ENCODE measurements at regions not wholly inside any gene's neighbourhood (a gene's known extent, or its start where the extent isn't known, plus 50 kb on each side); places are given as distances from the start of the nearest gene placed in this dataset.

DNA sequence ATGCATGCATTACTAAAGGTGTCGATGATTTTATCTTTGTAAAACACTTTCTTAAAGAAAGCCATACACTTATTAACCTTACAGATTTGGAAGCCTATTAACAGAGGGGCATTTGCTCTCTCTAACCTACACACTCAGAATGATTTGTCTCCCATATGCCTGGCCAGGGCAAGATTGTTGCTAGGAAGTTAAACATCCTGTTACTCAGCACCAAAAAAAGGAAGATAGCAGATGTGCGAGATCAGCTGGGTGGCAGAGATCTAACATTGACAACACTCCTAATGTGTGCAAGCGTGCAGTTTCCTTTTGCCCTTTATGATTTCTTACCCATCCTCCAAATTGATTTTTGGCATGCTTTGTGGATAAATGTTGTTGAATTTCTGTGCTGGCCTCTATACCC lies 73.9 kb upstream of the TMEM108 start:
- Histone ChIP-seq H3K79me1 (ENCODE audit: low read length) (no peaks in the 10 kb centered on the region), H3K18ac (ENCODE audit: low read length) (no peak overlapping the region), H3K4ac (ENCODE audit: low read depth, low read length) (no peak overlapping the region), H3K23ac (ENCODE audit: low read length) (no peak overlapping the region), H2AK5ac (ENCODE audit: low read length) (no peak overlapping the region), H3K79me2 (ENCODE audit: control insufficient read depth, insufficient read depth, low read length) (no peaks in the 10 kb centered on the region), H3K36me3 (ENCODE audit: control insufficient read depth, insufficient read depth, low read length) (no peaks in the 10 kb centered on the region), H3K56ac (ENCODE audit: low read length) (no peak overlapping the region), H4K5ac (ENCODE audit: low read length) (no peak overlapping the region), H3K27me3 (ENCODE audit: insufficient read depth, low read length, poor library complexity) (no peaks in the 10 kb centered on the region), H3K4me3 (ENCODE audit: low read length) (no peak overlapping the region), H2BK15ac (replicated peaks; ENCODE audit: low read depth) (no peak overlapping the region), H3K4me1 (ENCODE audit: control insufficient read depth, low read depth, low read length) (peaks cover 2% of the 10 kb centered on the region), H3K9ac (ENCODE audit: low read length) (no peak overlapping the region), H2BK120ac (ENCODE audit: low read depth, low read length) (no peak overlapping the region), H4K8ac (ENCODE audit: low read depth, low read length) (no peak overlapping the region), H2BK5ac (ENCODE audit: low read length) (no peak overlapping the region), H3K27ac (ENCODE audit: low read depth, low read length) (no peak overlapping the region), H3K4me2 (ENCODE audit: low read length) (no peak overlapping the region)
- DNase-seq: peak; percentile 42
- WGBS (ENCODE audit: extremely low coverage, insufficient coverage, low lambda C conversion rate): no CpG with 5 or more reads among the region's 3 CpGs

DNA sequence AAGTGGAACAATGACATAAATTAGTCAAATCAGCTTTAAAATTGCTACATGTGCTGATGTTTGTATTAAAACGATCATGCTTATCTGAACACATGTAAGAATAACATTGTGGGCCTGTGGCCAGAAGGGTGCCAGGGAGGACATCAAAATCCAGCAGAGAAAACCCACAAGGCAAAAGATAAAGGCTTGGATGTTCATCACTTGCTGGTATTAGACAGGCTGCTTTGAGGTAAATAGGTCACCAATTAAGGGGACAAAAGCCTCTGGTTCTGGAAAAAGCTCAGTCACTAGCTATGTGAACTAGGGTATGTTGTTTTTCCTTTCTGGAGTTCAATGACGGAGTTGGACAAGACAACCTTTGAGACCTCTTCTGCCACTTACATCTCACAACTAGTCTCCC lies 74.4 kb upstream of the TMEM108 start:
- Histone ChIP-seq H2AK5ac (ENCODE audit: low read length) (no peak overlapping the region), H3K27me3 (ENCODE audit: insufficient read depth, low read length, poor library complexity) (no peaks in the 10 kb centered on the region), H2BK120ac (ENCODE audit: low read depth, low read length) (no peak overlapping the region), H3K4me2 (ENCODE audit: low read length) (no peak overlapping the region), H2BK15ac (replicated peaks; ENCODE audit: low read depth) (no peak overlapping the region), H3K4ac (ENCODE audit: low read depth, low read length) (no peak overlapping the region), H2BK5ac (ENCODE audit: low read length) (no peak overlapping the region), H3K4me3 (ENCODE audit: low read length) (no peak overlapping the region), H3K9ac (ENCODE audit: low read length) (no peak overlapping the region), H3K23ac (ENCODE audit: low read length) (no peak overlapping the region), H3K79me2 (ENCODE audit: control insufficient read depth, insufficient read depth, low read length) (no peaks in the 10 kb centered on the region), H3K27ac (ENCODE audit: low read depth, low read length) (no peak overlapping the region), H3K79me1 (ENCODE audit: low read length) (no peaks in the 10 kb centered on the region), H3K36me3 (ENCODE audit: control insufficient read depth, insufficient read depth, low read length) (no peaks in the 10 kb centered on the region), H3K56ac (ENCODE audit: low read length) (no peak overlapping the region), H4K5ac (ENCODE audit: low read length) (no peak overlapping the region), H3K18ac (ENCODE audit: low read length) (no peak overlapping the region), H3K4me1 (ENCODE audit: control insufficient read depth, low read depth, low read length) (peaks cover 2% of the 10 kb centered on the region), H4K8ac (ENCODE audit: low read depth, low read length) (no peak overlapping the region)
- WGBS (ENCODE audit: extremely low coverage, insufficient coverage, low lambda C conversion rate): no CpG with 5 or more reads among the region's 2 CpGs
- peak; percentile 1 for DNase-seq

DNA sequence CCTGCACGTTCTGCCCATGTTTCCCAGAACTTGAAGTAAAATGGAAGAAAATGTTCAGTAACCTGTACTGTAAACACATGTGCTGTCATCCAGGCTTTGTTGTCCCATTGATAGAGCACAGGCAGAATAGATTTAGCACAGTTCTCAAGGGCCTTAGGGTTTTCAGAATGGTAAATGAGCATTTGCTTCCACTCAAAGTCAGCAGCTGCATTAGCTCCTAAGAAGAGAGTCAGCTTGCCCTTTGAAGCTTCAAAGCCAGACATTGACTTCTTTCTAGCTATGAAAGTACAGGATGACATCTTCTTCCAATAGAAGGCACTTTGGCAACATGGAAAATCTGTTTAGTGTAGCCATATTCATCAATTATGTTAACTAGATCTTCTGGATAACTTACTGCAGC lies 76.2 kb upstream of the TMEM108 start:
- Histone ChIP-seq H3K27me3 (ENCODE audit: insufficient read depth, low read length, poor library complexity) (no peaks in the 10 kb centered on the region), H3K4me3 (ENCODE audit: low read length) (no peak overlapping the region), H3K27ac (ENCODE audit: low read depth, low read length) (no peak overlapping the region), H3K4ac (ENCODE audit: low read depth, low read length) (no peak overlapping the region), H4K8ac (ENCODE audit: low read depth, low read length) (no peak overlapping the region), H3K23ac (ENCODE audit: low read length) (no peak overlapping the region), H2BK120ac (ENCODE audit: low read depth, low read length) (no peak overlapping the region), H3K36me3 (ENCODE audit: control insufficient read depth, insufficient read depth, low read length) (no peaks in the 10 kb centered on the region), H2BK15ac (replicated peaks; ENCODE audit: low read depth) (no peak overlapping the region), H2BK5ac (ENCODE audit: low read length) (no peak overlapping the region), H3K56ac (ENCODE audit: low read length) (no peak overlapping the region), H3K79me1 (ENCODE audit: low read length) (no peaks in the 10 kb centered on the region), H3K4me1 (ENCODE audit: control insufficient read depth, low read depth, low read length) (peaks cover 2% of the 10 kb centered on the region), H3K9ac (ENCODE audit: low read length) (no peak overlapping the region), H3K18ac (ENCODE audit: low read length) (no peak overlapping the region), H3K4me2 (ENCODE audit: low read length) (no peak overlapping the region), H3K79me2 (ENCODE audit: control insufficient read depth, insufficient read depth, low read length) (no peaks in the 10 kb centered on the region), H2AK5ac (ENCODE audit: low read length) (no peak overlapping the region), H4K5ac (ENCODE audit: low read length) (no peak overlapping the region)
- no peak for DNase-seq
- whole genome bisulfite sequencing (ENCODE audit: extremely low coverage, insufficient coverage, low lambda C conversion rate): no CpG with 5 or more reads among the region's 1 CpG

DNA sequence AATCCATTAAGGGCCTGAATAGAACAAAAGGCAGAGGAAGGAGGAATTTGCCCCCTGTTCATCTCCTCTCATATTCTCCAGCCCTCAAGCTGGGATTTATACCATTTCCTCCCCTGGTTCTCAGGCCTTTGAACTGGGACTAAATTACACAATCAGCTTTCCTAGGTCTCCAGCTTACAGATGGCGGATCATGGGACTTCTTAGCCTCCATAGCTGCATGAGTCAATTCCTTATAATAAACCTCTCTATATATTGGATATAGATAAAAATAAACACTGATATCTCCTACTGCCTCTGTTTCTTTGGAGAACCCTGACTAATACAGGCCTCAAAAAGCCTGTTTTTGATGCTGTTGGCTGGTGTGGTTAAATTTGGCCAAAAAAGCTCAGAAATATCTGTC lies 84.5 kb upstream of the TMEM108 start:
- H3K27ac ChIP-seq (ENCODE audit: low read depth, low read length): no peak overlapping the region
- no peak overlapping the region for H3K4me3 ChIP-seq (ENCODE audit: low read length)
- H3K36me3 ChIP-seq (ENCODE audit: control insufficient read depth, insufficient read depth, low read length): no peaks in the 10 kb centered on the region
- H4K5ac ChIP-seq (ENCODE audit: low read length): no peak overlapping the region
- H3K9ac ChIP-seq (ENCODE audit: low read length): no peak overlapping the region
- H3K79me2 ChIP-seq (ENCODE audit: control insufficient read depth, insufficient read depth, low read length): no peaks in the 10 kb centered on the region
- no peak overlapping the region for H3K18ac ChIP-seq (ENCODE audit: low read length)
- no peak overlapping the region for H3K4me2 ChIP-seq (ENCODE audit: low read length)
- H3K4me1 ChIP-seq (ENCODE audit: control insufficient read depth, low read depth, low read length): no peaks in the 10 kb centered on the region
- H3K27me3 ChIP-seq (ENCODE audit: insufficient read depth, low read length, poor library complexity): no peaks in the 10 kb centered on the region
- WGBS (ENCODE audit: extremely low coverage, insufficient coverage, low lambda C conversion rate): no CpG with 5 or more reads among the region's 1 CpG
- no peaks in the 10 kb centered on the region for H3K79me1 ChIP-seq (ENCODE audit: low read length)
- H2BK120ac ChIP-seq (ENCODE audit: low read depth, low read length): no peak overlapping the region
- no peak overlapping the region for H2AK5ac ChIP-seq (ENCODE audit: low read length)
- H2BK15ac ChIP-seq (replicated peaks; ENCODE audit: low read depth): no peak overlapping the region
- no peak overlapping the region for H4K8ac ChIP-seq (ENCODE audit: low read depth, low read length)
- H3K56ac ChIP-seq (ENCODE audit: low read length): no peak overlapping the region
- DNase-seq: no peak
- H2BK5ac ChIP-seq (ENCODE audit: low read length): no peak overlapping the region
- H3K4ac ChIP-seq (ENCODE audit: low read depth, low read length): no peak overlapping the region
- no peak overlapping the region for H3K23ac ChIP-seq (ENCODE audit: low read length)

DNA sequence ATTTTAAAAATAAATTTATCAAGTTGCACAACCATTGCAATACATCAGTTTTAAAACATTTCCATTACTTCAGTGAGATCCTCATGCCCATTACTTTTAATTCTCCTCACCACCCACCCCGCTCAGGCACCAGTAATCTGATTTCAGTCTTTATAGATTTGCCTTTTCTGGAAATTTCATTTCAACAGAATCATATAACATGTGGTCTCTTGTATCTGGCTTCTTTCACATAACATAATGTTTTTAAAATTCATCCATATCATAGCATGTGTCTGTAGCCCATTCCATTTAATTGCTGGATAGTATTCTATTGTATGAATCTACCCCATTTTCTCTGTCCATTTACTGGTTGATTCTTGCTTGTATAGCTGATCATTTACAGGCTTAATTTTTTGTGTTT lies 110.3 kb upstream of the TMEM108 start:
- no peak for DNase-seq
- Histone ChIP-seq H2BK120ac (ENCODE audit: low read depth, low read length) (no peak overlapping the region), H2BK15ac (replicated peaks; ENCODE audit: low read depth) (no peak overlapping the region), H3K27me3 (ENCODE audit: insufficient read depth, low read length, poor library complexity) (no peaks in the 10 kb centered on the region), H2BK5ac (ENCODE audit: low read length) (no peak overlapping the region), H3K4me2 (ENCODE audit: low read length) (no peak overlapping the region), H3K9ac (ENCODE audit: low read length) (no peak overlapping the region), H3K79me1 (ENCODE audit: low read length) (no peaks in the 10 kb centered on the region), H3K27ac (ENCODE audit: low read depth, low read length) (no peak overlapping the region), H3K4me3 (ENCODE audit: low read length) (no peak overlapping the region), H3K4ac (ENCODE audit: low read depth, low read length) (no peak overlapping the region), H3K79me2 (ENCODE audit: control insufficient read depth, insufficient read depth, low read length) (no peaks in the 10 kb centered on the region), H3K4me1 (ENCODE audit: control insufficient read depth, low read depth, low read length) (no peaks in the 10 kb centered on the region), H3K56ac (ENCODE audit: low read length) (no peak overlapping the region), H2AK5ac (ENCODE audit: low read length) (no peak overlapping the region), H3K36me3 (ENCODE audit: control insufficient read depth, insufficient read depth, low read length) (no peaks in the 10 kb centered on the region), H3K18ac (ENCODE audit: low read length) (no peak overlapping the region), H4K5ac (ENCODE audit: low read length) (no peak overlapping the region), H3K23ac (ENCODE audit: low read length) (no peak overlapping the region), H4K8ac (ENCODE audit: low read depth, low read length) (no peak overlapping the region)
- WGBS (ENCODE audit: extremely low coverage, insufficient coverage, low lambda C conversion rate): no CpG with 5 or more reads among the region's 1 CpG

DNA sequence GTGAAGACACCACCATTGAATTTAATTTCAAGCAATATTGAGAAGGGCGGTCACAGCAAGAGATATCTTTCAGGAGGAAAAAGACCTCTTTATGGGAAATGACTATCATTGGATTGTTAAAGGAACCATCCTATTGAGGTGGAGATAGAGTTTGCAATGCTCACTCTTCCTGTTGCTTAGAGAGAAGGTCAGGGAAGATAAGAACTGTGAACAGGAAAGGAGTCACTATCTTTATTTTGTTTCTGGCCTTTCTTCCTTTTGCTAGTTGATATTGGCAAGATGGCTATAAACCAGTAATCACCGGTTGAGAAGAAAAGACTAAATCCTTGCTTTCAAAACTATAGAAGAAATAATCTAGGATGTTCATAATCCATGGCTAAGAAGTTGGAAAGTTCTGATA lies 112.1 kb upstream of the TMEM108 start:
- Histone ChIP-seq H3K79me2 (ENCODE audit: control insufficient read depth, insufficient read depth, low read length) (no peaks in the 10 kb centered on the region), H3K27me3 (ENCODE audit: insufficient read depth, low read length, poor library complexity) (no peaks in the 10 kb centered on the region), H2BK5ac (ENCODE audit: low read length) (no peak overlapping the region), H3K36me3 (ENCODE audit: control insufficient read depth, insufficient read depth, low read length) (no peaks in the 10 kb centered on the region), H3K23ac (ENCODE audit: low read length) (no peak overlapping the region), H2BK120ac (ENCODE audit: low read depth, low read length) (no peak overlapping the region), H3K4ac (ENCODE audit: low read depth, low read length) (no peak overlapping the region), H3K9ac (ENCODE audit: low read length) (no peak overlapping the region), H4K5ac (ENCODE audit: low read length) (no peak overlapping the region), H2AK5ac (ENCODE audit: low read length) (no peak overlapping the region), H4K8ac (ENCODE audit: low read depth, low read length) (no peak overlapping the region), H3K56ac (ENCODE audit: low read length) (no peak overlapping the region), H3K27ac (ENCODE audit: low read depth, low read length) (no peak overlapping the region), H3K79me1 (ENCODE audit: low read length) (no peaks in the 10 kb centered on the region), H3K4me1 (ENCODE audit: control insufficient read depth, low read depth, low read length) (no peaks in the 10 kb centered on the region), H3K4me3 (ENCODE audit: low read length) (no peak overlapping the region), H3K4me2 (ENCODE audit: low read length) (no peak overlapping the region), H2BK15ac (replicated peaks; ENCODE audit: low read depth) (no peak overlapping the region), H3K18ac (ENCODE audit: low read length) (no peak overlapping the region)
- peak; percentile 3 for DNase-seq
- no CpG with 5 or more reads among the region's 2 CpGs for WGBS (ENCODE audit: extremely low coverage, insufficient coverage, low lambda C conversion rate)
